Mesenchymal stem cell (in vitro differentiated cells and primary cell): ENCODE measurements at regions not wholly inside any gene's neighbourhood (a gene's known extent, or its start where the extent isn't known, plus 50 kb on each side); places are given as distances from the start of the nearest gene placed in this dataset.

ENCODE experiments used
- DNase-seq: peaks from one replicate; pipeline ENCODE4 v3.0.0-alpha.2; 2013
- H2AFZ ChIP-seq: one replicate; pipeline ENCODE4 v1.6.1; 2013; ENCODE audit warnings: low read depth, mild to moderate bottlenecking, control low read depth, inconsistent platforms, low read length, moderate library complexity
- H2AK5ac ChIP-seq: 2 replicates; pipeline ENCODE4 v1.6.1; 2013; ENCODE audit warnings: low read length, moderate library complexity, mild to moderate bottlenecking, inconsistent platforms; ENCODE audit not compliant: severe bottlenecking
- H2BK120ac ChIP-seq: one replicate; pipeline ENCODE4 v1.6.1; 2013; ENCODE audit warnings: low read depth, mild to moderate bottlenecking, inconsistent platforms, low read length, moderate library complexity
- H2BK12ac ChIP-seq, 2 experiments: one replicate each; pipeline ENCODE4 v1.6.1; 2013; ENCODE audit warnings: inconsistent platforms in 2 of 2, low read length in 2 of 2, mild to moderate bottlenecking in 2 of 2, moderate library complexity in 2 of 2, control low read depth in 1 of 2
- H2BK15ac ChIP-seq: one replicate; pipeline ENCODE4 v1.6.1; 2013; ENCODE audit warnings: mild to moderate bottlenecking, low read depth, inconsistent platforms; ENCODE audit not compliant: poor library complexity, severe bottlenecking
- H2BK5ac ChIP-seq: 2 replicates; pipeline ENCODE4 v1.6.1; 2013; ENCODE audit warnings: low read depth, mild to moderate bottlenecking, low read length, control low read depth, inconsistent platforms; ENCODE audit not compliant: poor library complexity, severe bottlenecking
- H3K14ac ChIP-seq, 2 experiments: one replicate each; pipeline ENCODE4 v1.6.1; 2013; ENCODE audit warnings: inconsistent platforms in 2 of 2, low read length in 2 of 2, control low read depth in 1 of 2, mild to moderate bottlenecking in 1 of 2, moderate library complexity in 1 of 2
- H3K18ac ChIP-seq, 2 experiments: one replicate each; pipeline ENCODE4 v1.6.1; 2013; ENCODE audit warnings: inconsistent platforms in 2 of 2, low read length in 2 of 2, control low read depth in 1 of 2, low read depth in 1 of 2, mild to moderate bottlenecking in 1 of 2
- H3K23ac ChIP-seq, 2 experiments: one replicate each; pipeline ENCODE4 v1.6.1; 2013; ENCODE audit warnings: inconsistent platforms in 2 of 2, low read length in 2 of 2, mild to moderate bottlenecking in 2 of 2, moderate library complexity in 2 of 2, control low read depth in 1 of 2
- H3K27ac ChIP-seq: 2 replicates; pipeline ENCODE4 v1.5.1; 2013; ENCODE audit warnings: mild to moderate bottlenecking, moderate library complexity, low read length, control low read depth, inconsistent platforms; ENCODE audit not compliant: poor library complexity, severe bottlenecking
- H3K27me3 ChIP-seq, 2 experiments: 2 replicates each; pipeline versions ENCODE4 v1.6.1 to v1.7.0; 2013; ENCODE audit warnings: low read length in 2 of 2, mild to moderate bottlenecking in 2 of 2, moderate library complexity in 2 of 2, control low read depth in 1 of 2, inconsistent platforms in 1 of 2; ENCODE audit not compliant: control insufficient read depth in 1 of 2, insufficient read depth in 1 of 2
- H3K36me3 ChIP-seq, 2 experiments: 2 replicates each; pipeline versions ENCODE4 v1.6.1 to v1.7.0; 2013; ENCODE audit warnings: low read length in 2 of 2, control low read depth in 1 of 2, inconsistent platforms in 1 of 2, low read depth in 1 of 2, mild to moderate bottlenecking in 1 of 2; ENCODE audit not compliant: insufficient read depth in 2 of 2, control insufficient read depth in 1 of 2
- H3K4ac ChIP-seq, 2 experiments: one replicate each; pipeline ENCODE4 v1.6.1; 2013; ENCODE audit warnings: inconsistent platforms in 2 of 2, low read length in 2 of 2, mild to moderate bottlenecking in 2 of 2, moderate library complexity in 2 of 2, control low read depth in 1 of 2, low read depth in 1 of 2
- H3K4me1 ChIP-seq: 2 replicates; pipeline ENCODE4 v1.6.1; 2013; ENCODE audit warnings: low read depth, low read length, control low read depth; ENCODE audit not compliant: control insufficient read depth, insufficient read depth
- H3K4me2 ChIP-seq: 2 replicates; pipeline ENCODE4 v1.6.1; 2013; ENCODE audit warnings: low read length, mild to moderate bottlenecking, inconsistent platforms; ENCODE audit not compliant: poor library complexity, severe bottlenecking
- H3K4me3 ChIP-seq, 2 experiments: 2 replicates each; pipeline versions ENCODE4 v1.5.1 to v1.7.0; 2013; ENCODE audit warnings: low read length in 2 of 2, mild to moderate bottlenecking in 2 of 2, control low read depth in 1 of 2, low read depth in 1 of 2; ENCODE audit not compliant: insufficient read depth in 1 of 2
- H3K79me1 ChIP-seq: replicated peaks from 2 replicates; pipeline ENCODE4 v1.6.1; 2013; ENCODE audit warnings: mild to moderate bottlenecking, control low read depth, low read length, inconsistent platforms; ENCODE audit not compliant: poor library complexity, severe bottlenecking
- H3K9ac ChIP-seq: 2 replicates; pipeline ENCODE4 v1.7.0; 2013; ENCODE audit warnings: mild to moderate bottlenecking, low read length, moderate library complexity
- H3K9me3 ChIP-seq: 2 replicates; pipeline ENCODE4 v1.7.0; 2013; ENCODE audit warnings: mild to moderate bottlenecking, low read length; ENCODE audit not compliant: control insufficient read depth
- H4K8ac ChIP-seq: one replicate; pipeline ENCODE4 v1.6.1; 2013; ENCODE audit warnings: inconsistent platforms, mild to moderate bottlenecking, low read length, moderate library complexity
- H4K91ac ChIP-seq: one replicate; pipeline ENCODE4 v1.6.1; 2013; ENCODE audit warnings: mild to moderate bottlenecking, low read length, inconsistent platforms
- WGBS: methylation state at CpG from one replicate; pipeline ENCODE4 v1.1.7; 2013; ENCODE audit warnings: mixed read lengths; 5-methylcytosine and 5-hydroxymethylcytosine counted together

- Histone ChIP-seq H2AK5ac (no peak overlapping the region), H3K4me1 (no peaks in the 10 kb centered on the region), H2AFZ (no peak overlapping the region), H4K91ac (no peak overlapping the region), H3K4me2 (no peak overlapping the region), H3K4me3 (no peak overlapping the region), H3K14ac (no peak overlapping the region), H2BK12ac (no peak overlapping the region), H2BK5ac (no peak overlapping the region), H3K9ac (no peak overlapping the region), H3K23ac (no peak overlapping the region), H3K18ac (no peak overlapping the region), H3K27ac (no peak overlapping the region), H2BK120ac (no peak overlapping the region), H3K27me3 (no peaks in the 10 kb centered on the region), H3K36me3 (no peaks in the 10 kb centered on the region), H3K79me1 (no peaks in the 10 kb centered on the region), H2BK15ac (no peak overlapping the region), H3K4ac (no peak overlapping the region), H3K9me3 (peaks cover 3% of the 10 kb centered on the region), H4K8ac (no peak overlapping the region)
- no peak for DNase-seq
- no CpG with 5 or more reads among the region's 1 CpG for WGBS
These were observed 426.1 kb upstream of the FAM98A start for GRCh38 chr2:34025196-34025595.

- no peak overlapping the region for H3K4ac ChIP-seq
- DNase-seq, result peak; percentile 23
- no peak overlapping the region for H2BK15ac ChIP-seq
- H3K4me1 ChIP-seq, result no peaks in the 10 kb centered on the region
- H2AK5ac ChIP-seq, result no peak overlapping the region
- no peak overlapping the region for H3K18ac ChIP-seq
- H3K23ac ChIP-seq, result no peak overlapping the region
- H4K8ac ChIP-seq, result no peak overlapping the region
- H2AFZ ChIP-seq, result no peak overlapping the region
- no peaks in the 10 kb centered on the region for H3K79me1 ChIP-seq
- H2BK120ac ChIP-seq, result no peak overlapping the region
- H3K14ac ChIP-seq, result no peak overlapping the region
- no peaks in the 10 kb centered on the region for H3K9me3 ChIP-seq
- no peak overlapping the region for H3K4me3 ChIP-seq
- H3K27ac ChIP-seq, result no peak overlapping the region
- 5% methylated on average over 6 of the region's 6 CpGs for WGBS
- no peak overlapping the region for H3K4me2 ChIP-seq
- no peak overlapping the region for H3K9ac ChIP-seq
- no peak overlapping the region for H2BK5ac ChIP-seq
- H3K36me3 ChIP-seq, result no peaks in the 10 kb centered on the region
- no peak overlapping the region for H2BK12ac ChIP-seq
- no peak overlapping the region for H4K91ac ChIP-seq
- no peaks in the 10 kb centered on the region for H3K27me3 ChIP-seq
These were observed 413.7 kb upstream of the FAM98A start for GRCh38 chr2:34012715-34013302.

GRCh38 chr2:34011684-34012083 is 412.6 kb upstream of the FAM98A start:
- Histone ChIP-seq H3K14ac (no peak overlapping the region), H2BK12ac (no peak overlapping the region), H2BK15ac (no peak overlapping the region), H3K36me3 (no peaks in the 10 kb centered on the region), H3K79me1 (no peaks in the 10 kb centered on the region), H4K91ac (no peak overlapping the region), H2AFZ (no peak overlapping the region), H3K4me3 (no peak overlapping the region), H3K4ac (no peak overlapping the region), H4K8ac (no peak overlapping the region), H3K9ac (no peak overlapping the region), H2AK5ac (no peak overlapping the region), H3K18ac (no peak overlapping the region), H3K9me3 (no peaks in the 10 kb centered on the region), H2BK120ac (no peak overlapping the region), H3K27me3 (no peaks in the 10 kb centered on the region), H3K4me1 (no peaks in the 10 kb centered on the region), H3K4me2 (no peak overlapping the region), H3K23ac (no peak overlapping the region), H2BK5ac (no peak overlapping the region), H3K27ac (no peak overlapping the region)
- no peak for DNase-seq
- WGBS, result 80% methylated on average over 2 of the region's 2 CpGs

GRCh38 chr2:34005901-34006300 is 406.8 kb upstream of the FAM98A start:
- H2AFZ ChIP-seq, result no peak overlapping the region
- no peak overlapping the region for H4K8ac ChIP-seq
- no peaks in the 10 kb centered on the region for H3K4me1 ChIP-seq
- no peak overlapping the region for H3K14ac ChIP-seq
- no peaks in the 10 kb centered on the region for H3K79me1 ChIP-seq
- H3K4me2 ChIP-seq, result no peak overlapping the region
- H3K27me3 ChIP-seq, result no peaks in the 10 kb centered on the region
- DNase-seq, result no peak
- no peak overlapping the region for H2BK5ac ChIP-seq
- H3K4ac ChIP-seq, result no peak overlapping the region
- no peak overlapping the region for H2BK12ac ChIP-seq
- H3K23ac ChIP-seq, result no peak overlapping the region
- no peak overlapping the region for H4K91ac ChIP-seq
- H3K4me3 ChIP-seq, result no peak overlapping the region
- H3K18ac ChIP-seq, result no peak overlapping the region
- no peak overlapping the region for H2BK15ac ChIP-seq
- no peak overlapping the region for H3K9ac ChIP-seq
- H3K27ac ChIP-seq, result no peak overlapping the region
- no peaks in the 10 kb centered on the region for H3K9me3 ChIP-seq
- no peak overlapping the region for H2BK120ac ChIP-seq
- H3K36me3 ChIP-seq, result no peaks in the 10 kb centered on the region
- no peak overlapping the region for H2AK5ac ChIP-seq
- WGBS, result 42% methylated on average over 2 of the region's 3 CpGs
